HCT116 (cell line): ENCODE measurements at regions not wholly inside any gene's neighbourhood (a gene's known extent, or its start where the extent isn't known, plus 50 kb on each side); places are given as distances from the start of the nearest gene placed in this dataset.

Experiments used
- ATAC-seq: fragments of 200-7000 bp; cut with Tn5 transposase; 2 replicates; pipeline ENCODE4 v1.9.1; 2020; ENCODE audit warnings: mild to moderate bottlenecking, moderate library complexity
- BruUV-seq: library from RNA; stranded (reverse); fragments of 400-500 nt; replicated peaks from 2 replicates; lab custom pipeline; 2021; lab: Mats Ljungman, UMichigan
- CTCF ChIA-PET: fragments of 300-600 bp; sonication (Branson Sonifier 250); formaldehyde crosslinking; loops from one replicate; lab custom pipeline; 2021; ENCODE audit warnings: antibody characterized with exemption; lab: Charles Lee
- POLR2A ChIA-PET: fragments of 300-600, 350-600 bp; sonication (Branson Sonifier 250); formaldehyde crosslinking; loops from one replicate; lab custom pipeline; 2021; ENCODE audit warnings: antibody characterized with exemption; lab: Charles Lee
- RAD21 ChIA-PET, 2 experiments: fragments of 300-600 bp; sonication (Branson Sonifier 250); formaldehyde crosslinking; loops; one replicate each; lab custom pipeline; 2023; ENCODE audit warnings: low total read pairs in 2 of 2; ENCODE audit not compliant: uncharacterized antibody in 2 of 2, unreplicated experiment in 2 of 2, low non-redundant PET in 1 of 2; lab: Charles Lee
- DNase-seq: peaks from one replicate; pipeline ENCODE4 v3.0.0-alpha.2; 2010; ENCODE audit warnings: low read depth, low spot score
- H2AFZ ChIP-seq: fragments of 200-600 bp; shearing (Covaris generic), sonication (generic); 2 replicates; pipeline ENCODE4 v1.6.1; 2017; ENCODE audit warnings: low read depth, mixed run types, mixed read lengths, antibody characterized with exemption, low read length; ENCODE audit not compliant: poor library complexity, severe bottlenecking
- H3K27ac ChIP-seq: 2 replicates; pipeline ENCODE4 v1.5.1; 2012; ENCODE audit warnings: low read depth, low read length
- H3K27me3 ChIP-seq: fragments of 200-600 bp; sonication (generic); 2 replicates; pipeline ENCODE4 v1.6.1; 2016; ENCODE audit warnings: mixed run types, low read length, mixed read lengths; ENCODE audit not compliant: insufficient read depth
- H3K36me3 ChIP-seq, 2 experiments: fragments of 200-500 bp in 1 of 2; fragments of 200-600 bp in 1 of 2; sonication (Bioruptor generic) in 1 of 2; sonication (generic) in 1 of 2; 2 replicates each; pipeline versions ENCODE4 v1.5.1 to v1.6.1; 2014 to 2016; ENCODE audit warnings: low read length in 2 of 2, inconsistent platforms in 1 of 2, mixed read lengths in 1 of 2, mixed run types in 1 of 2; ENCODE audit not compliant: insufficient read depth in 2 of 2, control insufficient read depth in 1 of 2
- H3K4me1 ChIP-seq, 2 experiments: fragments of 200-600 bp in 1 of 2; sonication (generic) in 1 of 2; 2 replicates each; pipeline versions ENCODE4 v1.5.1 to v1.6.1; 2012 to 2017; ENCODE audit warnings: low read length in 2 of 2, inconsistent platforms in 1 of 2, mild to moderate bottlenecking in 1 of 2, mixed read lengths in 1 of 2, mixed run types in 1 of 2, moderate library complexity in 1 of 2; ENCODE audit not compliant: insufficient read depth in 2 of 2, control insufficient read depth in 1 of 2
- H3K4me2 ChIP-seq: fragments of 200-600 bp; sonication (generic); 2 replicates; pipeline ENCODE4 v1.6.1; 2017; ENCODE audit warnings: mixed run types, low read length, mixed read lengths
- H3K4me3 ChIP-seq, 2 experiments: fragments of 200-600 bp in 1 of 2; sonication (generic) in 1 of 2; replicated peaks in 1 of 2; 2 replicates each; pipeline ENCODE4 v1.5.1; 2011 to 2016; ENCODE audit warnings: low read length in 2 of 2, control low read depth in 1 of 2, low read depth in 1 of 2, mild to moderate bottlenecking in 1 of 2, mixed read lengths in 1 of 2, mixed run types in 1 of 2
- H3K79me2 ChIP-seq: fragments of 200-600 bp; sonication (generic); 2 replicates; pipeline ENCODE4 v1.6.1; 2017; ENCODE audit warnings: mild to moderate bottlenecking, mixed run types, low read length, moderate library complexity, mixed read lengths; ENCODE audit not compliant: insufficient read depth
- H3K9ac ChIP-seq: fragments of 200-600 bp; sonication (generic); 2 replicates; pipeline ENCODE4 v1.6.1; 2016; ENCODE audit warnings: low read length, mixed read lengths
- H3K9me2 ChIP-seq: fragments of 200-600 bp; sonication (generic), shearing (Covaris generic); 2 replicates; pipeline ENCODE4 v1.6.1; 2017; ENCODE audit warnings: mixed run types, mild to moderate bottlenecking, moderate library complexity; ENCODE audit not compliant: insufficient read depth
- H3K9me3 ChIP-seq, 2 experiments: fragments of 200-500 bp in 1 of 2; fragments of 200-600 bp in 1 of 2; sonication (Bioruptor generic) in 1 of 2; sonication (generic) in 1 of 2; 2 replicates each; pipeline ENCODE4 v1.6.1; 2014 to 2017; ENCODE audit warnings: low read length in 2 of 2, mixed read lengths in 2 of 2, inconsistent platforms in 1 of 2, low read depth in 1 of 2, mild to moderate bottlenecking in 1 of 2, mixed run types in 1 of 2, moderate library complexity in 1 of 2; ENCODE audit not compliant: control insufficient read depth in 1 of 2, insufficient read depth in 1 of 2
- H4K20me1 ChIP-seq: fragments of 200-600 bp; sonication (generic), shearing (Covaris generic); 2 replicates; pipeline ENCODE4 v1.6.1; 2017; ENCODE audit warnings: mixed run types, mild to moderate bottlenecking, moderate library complexity; ENCODE audit not compliant: insufficient read depth
- ATF3 ChIP-seq: IDR thresholded peaks from 2 replicates; pipeline ENCODE4 v1.6.1; 2012
- CTCF ChIP-seq, 3 experiments: fragments of 200-600 bp in 1 of 3; sonication (generic) in 1 of 3; IDR thresholded peaks in 2 of 3; conservative IDR thresholded peaks in 1 of 3; 2 replicates each; pipeline ENCODE4 v1.5.1; 2012 to 2017; ENCODE audit warnings: low read depth in 2 of 3, low read length in 2 of 3, antibody characterized with exemption in 1 of 3, borderline replicate concordance in 1 of 3, control low read depth in 1 of 3, mild to moderate bottlenecking in 1 of 3, mixed read lengths in 1 of 3, mixed run types in 1 of 3, moderate library complexity in 1 of 3; ENCODE audit not compliant: insufficient read depth in 1 of 3
- ELF1 ChIP-seq: IDR thresholded peaks from 2 replicates; pipeline ENCODE4 v1.6.1; 2012; ENCODE audit warnings: low read depth, borderline replicate concordance
- FOSL1 ChIP-seq: IDR thresholded peaks from 2 replicates; pipeline ENCODE4 v1.6.1; 2012; ENCODE audit warnings: low read depth
- JUND ChIP-seq: IDR thresholded peaks from 2 replicates; pipeline ENCODE4 v1.6.1; 2012
- MAX ChIP-seq: IDR thresholded peaks from 2 replicates; pipeline ENCODE4 v1.6.1; 2012
- POLR2A ChIP-seq: IDR thresholded peaks from 2 replicates; pipeline ENCODE4 v1.7.0; 2011; ENCODE audit warnings: borderline replicate concordance; ENCODE audit not compliant: insufficient read depth, insufficient read length; ENCODE audit errors: extremely low read depth
- SIN3A ChIP-seq: IDR thresholded peaks from 2 replicates; pipeline ENCODE4 v1.6.1; 2012; ENCODE audit warnings: low read depth
- SRF ChIP-seq: IDR thresholded peaks from 2 replicates; pipeline ENCODE4 v1.6.1; 2012; ENCODE audit warnings: low read depth
- ZNF274 ChIP-seq: fragments of 200-500 bp; sonication (Bioruptor generic); IDR thresholded peaks from 2 replicates; pipeline ENCODE4 v1.6.1; 2014; ENCODE audit warnings: mild to moderate bottlenecking, low read depth, low read length, inconsistent platforms
- intact Hi-C: fragments of 100-400 bp; cut with micrococcal nuclease; formaldehyde crosslinking; loops from 2 replicates; pipeline ENCODE4 v1.10.0; 2022

GRCh38 chr4:141501395-141501794 lies 135.0 kb upstream of the IL15 start:
- Histone ChIP-seq H3K4me2 (no peak overlapping the region), H2AFZ (no peak overlapping the region), H3K36me3 (no peaks in the 10 kb centered on the region), H3K27me3 (no peaks in the 10 kb centered on the region), H4K20me1 (no peaks in the 10 kb centered on the region), H3K4me3 (no peak overlapping the region), H3K4me1 (no peaks in the 10 kb centered on the region), H3K79me2 (no peaks in the 10 kb centered on the region), H3K27ac (no peak overlapping the region), H3K9me3 (no peaks in the 10 kb centered on the region), H3K9me2 (no peaks in the 10 kb centered on the region), H3K9ac (no peak overlapping the region)
- DNase-seq (no peak), ATAC-seq (no peak)
- CTCF ChIA-PET = interaction anchor here (0.8 kb wide), 1 partner anchor 340 kb away, joined by 3 read pairs; no protein-coding TSS in a partner anchor
- no peak for TF ChIP-seq FOSL1
- no peak for TF ChIP-seq ZNF274
- no peak for TF ChIP-seq JUND
- no peak for TF ChIP-seq POLR2A
- no peak for TF ChIP-seq ELF1
- TF ChIP-seq SRF = no peak
- no peak for TF ChIP-seq SIN3A
- no peak for TF ChIP-seq ATF3
- TF ChIP-seq CTCF (IDR thresholded peaks at IDR 0.05 in 2 of 3, conservative IDR thresholded peaks at IDR 0.05 in 1 of 3; ENCODE audit: borderline replicate concordance in 1 of 3, insufficient read depth in 1 of 3, low read depth in 2 of 3, low read length in 2 of 3) = no peak
- TF ChIP-seq MAX = no peak
- BruUV-seq = no TSS peak
- RAD21 ChIA-PET = no interaction called here
- intact Hi-C loops = no loop called here
- POLR2A ChIA-PET = no interaction called here
